SJSA1 (cell line): ENCODE measurements at regions not wholly inside any gene's neighbourhood (a gene's known extent, or its start where the extent isn't known, plus 50 kb on each side); places are given as distances from the start of the nearest gene placed in this dataset.

Experiments
- DNase-seq, 2 experiments: peaks; one replicate each; pipeline ENCODE4 v3.0.0-alpha.2; 2015 to 2020; ENCODE audit warnings: low spot score in 2 of 2, low read depth in 1 of 2
- H3K27ac ChIP-seq: fragments of 250-450 bp; sonication (Bioruptor Pico); 2 replicates; pipeline ENCODE4 v1.5.1; 2020; ENCODE audit warnings: mild to moderate bottlenecking, moderate library complexity
- H3K27me3 ChIP-seq: fragments of 250-450 bp; sonication (Bioruptor Pico); replicated peaks from 2 replicates; pipeline ENCODE4 v1.5.1; 2020; ENCODE audit warnings: mild to moderate bottlenecking, moderate library complexity
- H3K36me3 ChIP-seq: fragments of 250-450 bp; sonication (Bioruptor Pico); 2 replicates; pipeline ENCODE4 v1.5.1; 2020; ENCODE audit warnings: mild to moderate bottlenecking
- H3K4me1 ChIP-seq: fragments of 250-450 bp; sonication (Bioruptor Pico); replicated peaks from 2 replicates; pipeline ENCODE4 v1.6.1; 2021; ENCODE audit warnings: mild to moderate bottlenecking
- H3K4me3 ChIP-seq: fragments of 250-450 bp; sonication (Bioruptor Pico); 2 replicates; pipeline ENCODE4 v1.5.1; 2020; ENCODE audit warnings: mild to moderate bottlenecking
- H3K9me3 ChIP-seq: fragments of 250-450 bp; sonication (Bioruptor Pico); replicated peaks from 2 replicates; pipeline ENCODE4 v1.5.1; 2020; ENCODE audit warnings: mild to moderate bottlenecking

DNA sequence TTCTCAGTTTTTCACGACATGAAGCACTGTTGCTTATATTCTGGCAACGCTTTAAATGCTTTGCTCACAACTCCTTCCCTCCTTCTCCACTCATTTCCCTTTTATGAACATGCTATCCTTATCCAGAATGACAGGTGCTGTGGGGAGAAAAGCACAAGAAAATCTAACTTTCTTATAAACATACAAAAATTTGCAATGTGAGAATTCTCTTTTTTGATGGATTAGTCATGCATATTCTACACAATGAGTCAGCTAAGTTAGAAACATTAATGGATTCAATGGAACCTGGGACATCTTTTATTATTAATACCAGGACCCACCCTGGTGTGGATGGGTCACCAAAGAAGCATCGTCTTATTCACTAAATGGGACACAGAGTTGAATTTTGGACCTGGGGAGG is 234.6 kb upstream of the CDH5 start:
- Histone ChIP-seq H3K4me1 (peaks cover 55% of the 10 kb centered on the region), H3K27ac (peak overlapping the region; percentile 91), H3K27me3 (no peaks in the 10 kb centered on the region), H3K4me3 (no peak overlapping the region), H3K36me3 (no peaks in the 10 kb centered on the region), H3K9me3 (no peaks in the 10 kb centered on the region)
- peak in 1 of 2 experiments; percentile 61 for DNase-seq

DNA sequence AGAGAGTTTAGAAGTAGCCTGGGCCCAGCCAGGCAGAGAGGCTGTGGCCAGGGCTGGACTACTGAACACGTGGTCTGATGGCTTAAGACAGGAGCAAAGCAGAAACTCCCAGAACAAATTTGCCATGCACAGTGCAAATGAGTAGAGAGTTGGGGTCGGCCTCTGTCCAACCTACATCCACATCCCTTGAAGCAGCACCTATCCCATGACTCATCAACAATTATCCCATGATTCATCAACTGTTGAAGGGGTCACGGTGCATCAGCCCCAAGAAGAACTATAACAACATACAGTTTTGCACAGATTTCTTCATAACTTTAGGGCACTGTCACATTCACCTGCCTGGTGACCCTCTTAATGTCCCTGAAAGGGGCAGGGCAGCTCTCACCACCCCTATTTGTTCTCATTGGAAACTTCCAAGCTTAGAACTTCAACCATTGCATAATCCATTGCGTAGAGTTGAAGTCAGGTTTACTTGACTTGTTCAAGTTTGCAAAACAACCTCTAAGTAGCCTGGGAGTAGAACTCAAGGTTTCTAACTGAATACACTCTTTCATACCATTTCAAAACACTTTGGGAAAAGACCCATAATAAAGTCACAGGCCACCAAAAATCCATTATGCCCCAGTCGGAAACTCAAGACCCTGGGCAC is 235.2 kb upstream of the CDH5 start:
- no peak overlapping the region for H3K4me3 ChIP-seq
- peak overlapping the region; percentile 91 for H3K27ac ChIP-seq
- no peaks in the 10 kb centered on the region for H3K27me3 ChIP-seq
- peak; percentile 55 to 74 for DNase-seq
- H3K36me3 ChIP-seq: no peaks in the 10 kb centered on the region
- H3K4me1 ChIP-seq: peaks cover 55% of the 10 kb centered on the region
- no peaks in the 10 kb centered on the region for H3K9me3 ChIP-seq

DNA sequence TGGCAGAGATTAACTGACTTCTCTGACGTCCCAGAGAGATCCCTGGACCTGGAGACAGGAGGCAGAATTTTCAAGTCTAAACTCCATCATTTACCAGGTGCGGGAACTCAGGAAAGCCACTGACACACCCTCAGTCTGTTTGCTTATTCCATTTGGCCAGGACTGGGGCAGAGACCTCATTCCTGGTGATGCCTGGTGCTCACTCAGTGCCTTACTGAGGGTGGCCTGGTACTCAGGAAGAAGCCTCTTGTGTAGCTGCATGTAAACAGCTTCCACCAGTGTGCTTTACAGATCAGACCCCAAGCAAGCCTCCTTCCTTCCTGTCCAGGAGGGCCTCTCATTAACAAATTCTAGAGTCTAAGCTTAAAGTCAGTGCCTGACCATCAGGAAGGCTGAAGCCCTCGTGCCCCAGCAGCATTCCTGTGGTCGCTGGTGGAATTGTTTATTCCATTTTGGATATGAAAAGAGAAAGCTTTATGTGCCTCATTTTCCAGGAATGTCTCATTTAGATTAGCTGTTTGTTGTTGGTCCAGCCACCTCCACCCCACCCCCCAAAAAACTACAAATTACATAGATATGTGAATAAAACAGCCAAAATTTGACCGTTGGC is 236.1 kb upstream of the CDH5 start:
- no peaks in the 10 kb centered on the region for H3K27me3 ChIP-seq
- no peak overlapping the region for H3K4me3 ChIP-seq
- peak; percentile 90 to 98 for DNase-seq
- H3K36me3 ChIP-seq: no peaks in the 10 kb centered on the region
- no peaks in the 10 kb centered on the region for H3K9me3 ChIP-seq
- peak overlapping the region; percentile 91 for H3K27ac ChIP-seq
- H3K4me1 ChIP-seq: peaks cover 50% of the 10 kb centered on the region

DNA sequence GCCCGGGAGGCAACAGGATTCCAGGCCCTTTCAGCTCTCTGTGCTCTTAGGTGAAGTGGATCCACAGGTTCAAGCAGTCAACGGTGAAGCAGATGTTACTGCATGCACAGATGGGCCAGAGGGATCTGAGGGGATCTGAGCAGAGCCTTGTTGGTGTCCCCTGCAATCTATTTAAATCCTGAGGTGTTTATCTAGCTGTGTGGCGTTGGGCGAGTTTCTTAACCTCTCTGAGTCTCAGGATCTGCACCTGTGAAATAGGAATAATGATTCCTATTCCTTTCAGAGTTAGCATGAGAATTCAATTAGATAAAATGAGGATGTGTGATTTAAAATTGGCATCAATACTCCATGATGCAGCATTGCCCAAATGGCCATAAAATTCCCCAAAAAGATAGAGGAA is 237.3 kb upstream of the CDH5 start:
- peaks cover 44% of the 10 kb centered on the region for H3K4me1 ChIP-seq
- H3K36me3 ChIP-seq: no peaks in the 10 kb centered on the region
- H3K27ac ChIP-seq: no peak overlapping the region

DNA sequence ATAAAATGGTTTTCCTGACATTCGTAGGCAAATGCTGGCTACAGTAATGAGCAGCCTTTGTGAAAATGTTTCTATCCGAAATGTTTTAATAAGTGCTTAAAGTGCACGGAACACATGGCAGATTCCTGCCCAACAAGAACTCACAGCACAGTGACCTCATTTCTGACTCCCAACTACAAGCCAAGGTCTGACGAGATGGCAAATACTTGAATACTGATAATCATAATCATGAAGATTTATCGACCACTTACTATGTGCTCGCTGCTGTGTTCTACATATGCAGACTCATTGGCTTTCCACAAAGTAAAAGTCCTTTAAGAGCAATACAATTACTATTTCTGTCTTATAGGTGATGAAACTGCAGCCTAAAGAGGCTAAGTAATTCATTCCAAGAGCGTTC is 238.1 kb upstream of the CDH5 start:
- Histone ChIP-seq H3K27ac (no peak overlapping the region), H3K4me1 (peaks cover 44% of the 10 kb centered on the region)
- DNase-seq: no peak

More for the DNA sequence above, 237.3 kb upstream of the CDH5 start:
- DNase-seq: no peak
- Histone ChIP-seq H3K9me3 (no peaks in the 10 kb centered on the region), H3K4me3 (no peak overlapping the region), H3K27me3 (no peaks in the 10 kb centered on the region)

DNA sequence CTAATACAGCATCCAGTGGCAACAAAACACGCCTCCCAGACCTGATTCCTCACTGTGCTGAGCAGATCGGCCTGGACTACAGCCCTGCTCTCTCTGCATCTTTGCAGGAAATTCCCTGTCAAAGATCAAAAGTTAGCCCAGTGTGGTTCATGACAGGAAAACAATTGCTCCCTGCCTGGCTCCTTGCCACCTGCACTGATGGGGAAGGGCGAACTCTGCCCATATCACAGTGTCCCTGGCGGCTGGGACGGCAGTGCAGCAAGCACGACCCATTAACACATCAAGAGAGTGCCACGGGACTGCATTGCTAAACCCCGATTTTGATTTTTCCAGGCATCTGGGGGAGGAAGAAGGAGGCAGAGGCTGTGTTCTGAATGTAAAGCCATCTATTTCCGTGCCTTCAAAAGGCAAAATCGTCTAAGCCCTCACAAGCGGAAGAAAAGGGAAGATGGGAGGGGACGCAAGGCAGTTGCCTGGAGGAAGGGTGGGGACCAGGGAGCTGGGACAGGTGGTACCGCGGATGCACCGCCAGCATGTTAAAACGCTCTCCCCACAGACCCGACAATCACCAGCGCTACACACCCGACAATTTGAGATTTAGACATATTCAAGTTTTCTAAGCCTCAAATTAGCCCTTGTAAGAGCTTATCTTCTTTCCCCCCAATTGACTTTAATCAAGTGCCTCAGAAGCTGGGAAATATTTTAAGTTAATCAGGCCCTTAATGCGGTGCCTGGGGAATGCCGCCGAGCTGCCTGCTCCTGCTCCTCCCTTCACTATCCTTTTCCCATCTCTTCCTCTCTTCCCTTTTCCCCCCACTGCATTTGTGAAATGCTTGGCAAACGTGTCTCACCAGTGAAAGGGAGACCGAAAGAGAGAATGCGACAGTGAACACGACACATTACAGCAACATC is 238.8 kb upstream of the CDH5 start:
- Histone ChIP-seq H3K4me1 (peaks cover 38% of the 10 kb centered on the region), H3K27ac (no peak overlapping the region), H3K9me3 (no peaks in the 10 kb centered on the region), H3K4me3 (no peak overlapping the region), H3K27me3 (no peaks in the 10 kb centered on the region), H3K36me3 (no peaks in the 10 kb centered on the region)
- no peak for DNase-seq

More for the DNA sequence above, 238.1 kb upstream of the CDH5 start:
- Histone ChIP-seq H3K36me3 (no peaks in the 10 kb centered on the region), H3K27me3 (no peaks in the 10 kb centered on the region), H3K4me3 (no peak overlapping the region), H3K9me3 (no peaks in the 10 kb centered on the region)

DNA sequence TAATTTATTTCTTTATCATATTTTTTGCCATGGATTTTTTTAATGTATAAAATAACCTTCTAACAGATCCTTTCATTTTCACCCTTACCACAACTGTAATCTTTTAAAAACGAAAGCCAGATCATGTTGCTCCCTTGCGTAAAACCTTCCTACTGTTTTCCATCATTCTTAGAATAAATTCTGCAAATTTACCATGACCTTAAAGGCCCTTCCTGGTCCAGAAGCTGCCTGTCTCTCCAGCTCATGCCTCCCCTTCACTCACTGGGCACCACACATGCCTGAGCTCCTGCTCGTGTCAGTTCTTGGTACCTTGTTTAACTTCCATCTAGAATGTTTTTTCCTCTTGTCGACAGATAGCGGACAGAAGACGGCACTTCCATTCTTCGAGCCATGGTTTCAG is 245.0 kb upstream of the CDH5 start:
- no peaks in the 10 kb centered on the region for H3K36me3 ChIP-seq
- no peaks in the 10 kb centered on the region for H3K27me3 ChIP-seq
- H3K9me3 ChIP-seq: no peaks in the 10 kb centered on the region
- no peak overlapping the region for H3K4me3 ChIP-seq
- DNase-seq: no peak
- peaks cover 5% of the 10 kb centered on the region for H3K4me1 ChIP-seq
- H3K27ac ChIP-seq: no peak overlapping the region

DNA sequence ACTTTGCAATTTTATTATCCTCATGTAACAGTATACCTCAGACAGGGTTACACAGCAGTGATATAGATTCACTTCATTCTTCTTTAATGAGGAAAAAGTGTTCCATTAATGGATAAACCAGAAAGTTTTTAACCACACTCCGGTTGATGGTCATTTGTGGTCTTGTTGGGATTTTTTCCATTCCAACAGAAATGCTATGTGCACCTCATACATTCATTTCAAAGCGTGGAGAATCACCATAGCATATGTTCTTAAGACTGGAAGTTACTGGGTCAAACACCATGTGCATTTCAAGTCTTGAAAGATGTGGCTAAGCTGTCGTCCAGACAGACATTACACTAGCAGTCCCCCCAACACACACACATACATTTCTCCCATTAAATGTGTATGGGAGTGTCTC is 245.8 kb upstream of the CDH5 start:
- no peaks in the 10 kb centered on the region for H3K27me3 ChIP-seq
- no peak overlapping the region for H3K4me3 ChIP-seq
- no peaks in the 10 kb centered on the region for H3K36me3 ChIP-seq
- no peak overlapping the region for H3K27ac ChIP-seq
- H3K9me3 ChIP-seq: no peaks in the 10 kb centered on the region
- peaks cover 11% of the 10 kb centered on the region for H3K4me1 ChIP-seq
- no peak for DNase-seq

DNA sequence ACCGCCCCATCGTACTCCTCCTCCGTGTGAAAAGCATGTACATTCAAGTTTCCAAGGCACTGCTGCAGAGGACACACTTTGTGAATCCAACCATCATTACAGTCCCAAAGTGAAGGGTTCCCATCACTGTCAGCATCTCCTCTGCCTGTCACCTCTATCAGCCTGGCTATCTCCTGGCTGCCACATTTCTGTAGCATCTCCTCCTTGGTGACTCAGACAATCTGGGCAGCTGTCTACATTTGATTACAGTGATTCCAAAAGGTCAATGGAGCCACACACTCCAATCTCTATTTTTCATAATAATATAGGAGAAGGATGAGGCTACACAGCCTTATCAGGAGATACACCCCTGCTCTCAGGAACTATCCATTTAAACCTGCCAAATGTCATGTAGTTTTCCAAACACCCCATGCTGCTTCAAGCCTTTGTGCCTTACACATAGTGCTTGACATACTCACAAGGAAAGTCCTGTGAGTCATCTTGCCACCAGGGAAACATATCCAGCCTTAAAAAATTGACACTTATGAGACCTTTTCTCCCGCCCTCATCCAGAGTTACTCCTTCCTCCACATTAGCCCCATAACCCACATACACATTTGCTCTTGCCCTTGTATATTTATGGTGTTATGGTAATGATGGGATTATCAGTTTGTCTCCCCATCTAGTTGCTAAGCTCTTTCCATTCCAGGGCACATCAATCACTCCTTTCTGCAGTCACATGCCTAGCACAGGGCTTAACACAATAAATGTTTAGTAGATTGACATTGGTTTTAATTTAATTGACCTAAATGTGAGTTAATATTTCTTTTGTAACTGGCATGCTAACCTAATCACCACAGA is 250.1 kb upstream of the CDH5 start:
- DNase-seq: peak in 1 of 2 experiments; percentile 50
- Histone ChIP-seq H3K36me3 (no peaks in the 10 kb centered on the region), H3K4me1 (peaks cover 11% of the 10 kb centered on the region), H3K9me3 (no peaks in the 10 kb centered on the region), H3K27ac (no peak overlapping the region), H3K4me3 (no peak overlapping the region), H3K27me3 (no peaks in the 10 kb centered on the region)

DNA sequence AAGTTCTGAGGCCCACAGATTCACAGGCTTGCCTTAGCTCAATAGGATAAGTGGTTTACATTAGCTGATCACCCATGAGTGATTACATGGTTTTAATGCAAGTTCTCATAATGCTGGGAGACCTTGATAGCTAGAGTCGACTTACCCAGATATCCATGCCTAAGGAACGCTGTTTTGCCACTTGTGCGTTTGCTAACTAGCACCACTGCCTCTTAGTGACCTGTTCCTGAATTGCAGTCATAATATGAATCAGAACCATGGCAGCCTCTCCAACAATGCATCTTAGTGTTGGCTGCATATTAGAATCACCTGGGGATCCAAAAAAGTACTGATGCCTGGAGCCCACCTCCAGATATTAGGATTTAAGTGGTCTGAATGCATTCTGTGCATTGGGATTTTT is 251.1 kb upstream of the CDH5 start:
- Histone ChIP-seq H3K9me3 (no peaks in the 10 kb centered on the region), H3K4me1 (peaks cover 11% of the 10 kb centered on the region), H3K27me3 (no peaks in the 10 kb centered on the region), H3K4me3 (no peak overlapping the region), H3K27ac (no peak overlapping the region), H3K36me3 (no peaks in the 10 kb centered on the region)
- no peak for DNase-seq

DNA sequence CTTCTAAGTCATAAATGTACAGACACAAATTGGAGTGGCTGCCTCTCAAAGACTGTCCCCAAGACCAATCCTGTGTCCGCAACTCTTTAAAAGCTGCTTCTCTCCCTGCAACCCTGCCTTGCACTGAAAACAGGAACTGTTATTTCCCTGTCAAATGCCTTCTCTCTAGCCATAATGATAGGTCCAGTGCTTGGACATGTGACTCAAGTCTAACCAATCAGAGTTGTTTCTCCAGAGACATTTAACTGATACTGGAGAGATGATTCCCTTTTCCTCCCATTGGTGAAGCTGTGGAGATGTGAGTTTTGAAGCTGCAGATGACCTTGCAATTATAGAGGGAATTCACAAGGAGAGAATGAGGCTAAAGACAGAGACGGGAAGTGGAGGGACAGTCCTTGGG is 253.3 kb upstream of the CDH5 start:
- DNase-seq: no peak
- Histone ChIP-seq H3K27ac (no peak overlapping the region), H3K9me3 (no peaks in the 10 kb centered on the region)

DNA sequence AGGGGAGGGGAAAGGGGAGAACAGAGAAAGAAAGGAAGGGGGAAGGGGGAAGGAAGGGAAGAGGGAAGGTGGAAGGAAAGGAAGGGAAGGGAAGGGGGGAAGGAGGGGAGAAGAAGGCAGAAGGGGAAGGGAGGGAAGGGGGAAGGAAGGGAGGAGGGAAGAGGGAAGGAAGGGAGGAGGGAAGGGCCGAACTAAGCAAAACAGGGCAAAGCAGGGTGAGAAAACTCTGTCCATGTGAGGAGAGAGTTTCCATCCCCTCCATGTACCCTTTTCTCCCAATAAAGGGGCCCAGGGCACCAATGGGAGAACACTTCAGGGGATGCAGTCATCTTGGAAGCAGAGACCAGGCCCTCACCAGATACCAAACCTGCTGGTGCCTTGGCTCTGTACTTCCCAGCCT is 256.8 kb upstream of the CDH5 start:
- no peak overlapping the region for H3K27ac ChIP-seq
- H3K9me3 ChIP-seq: no peaks in the 10 kb centered on the region
- H3K4me3 ChIP-seq: no peak overlapping the region
- H3K27me3 ChIP-seq: no peaks in the 10 kb centered on the region
- peaks cover 7% of the 10 kb centered on the region; the same call in 1 of the 2 replicates for H3K4me1 ChIP-seq
- no peak for DNase-seq
- H3K36me3 ChIP-seq: no peaks in the 10 kb centered on the region

More for the DNA sequence above, 253.3 kb upstream of the CDH5 start:
- H3K36me3 ChIP-seq: no peaks in the 10 kb centered on the region
- no peak overlapping the region for H3K4me3 ChIP-seq
- H3K27me3 ChIP-seq: no peaks in the 10 kb centered on the region
- H3K4me1 ChIP-seq: peaks cover 11% of the 10 kb centered on the region

DNA sequence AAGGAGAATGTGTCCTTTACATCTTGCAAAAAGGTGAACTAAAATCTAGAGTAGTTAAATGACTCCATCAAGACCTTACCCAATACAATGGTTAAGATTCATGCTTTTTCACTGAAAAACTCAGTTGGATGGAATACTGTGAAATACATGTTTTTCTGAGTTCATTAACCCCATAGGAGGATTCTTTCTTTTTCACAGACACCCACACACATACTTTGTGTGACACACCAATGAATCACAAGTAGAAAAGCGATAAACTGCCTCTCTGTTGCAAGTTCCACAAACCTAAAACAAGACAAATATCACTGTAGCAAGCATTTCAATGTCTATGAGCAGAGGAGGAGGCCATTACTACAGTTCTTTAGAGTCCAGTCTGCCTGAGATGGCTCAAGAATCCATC is 258.8 kb upstream of the CDH5 start:
- Histone ChIP-seq H3K4me3 (no peak overlapping the region), H3K9me3 (no peaks in the 10 kb centered on the region), H3K27ac (no peak overlapping the region), H3K4me1 (peaks cover 7% of the 10 kb centered on the region; the same call in 1 of the 2 replicates), H3K36me3 (no peaks in the 10 kb centered on the region), H3K27me3 (0 out of 2 replicates have a peak, but pooled peaks cover 4% of the 10 kb centered on the region)
- no peak for DNase-seq
